ENCODE measurements at regions not wholly inside any gene's neighbourhood (a gene's known extent, or its start where the extent isn't known, plus 50 kb on each side); places are given as distances from the start of the nearest gene placed in this dataset.

DNA sequence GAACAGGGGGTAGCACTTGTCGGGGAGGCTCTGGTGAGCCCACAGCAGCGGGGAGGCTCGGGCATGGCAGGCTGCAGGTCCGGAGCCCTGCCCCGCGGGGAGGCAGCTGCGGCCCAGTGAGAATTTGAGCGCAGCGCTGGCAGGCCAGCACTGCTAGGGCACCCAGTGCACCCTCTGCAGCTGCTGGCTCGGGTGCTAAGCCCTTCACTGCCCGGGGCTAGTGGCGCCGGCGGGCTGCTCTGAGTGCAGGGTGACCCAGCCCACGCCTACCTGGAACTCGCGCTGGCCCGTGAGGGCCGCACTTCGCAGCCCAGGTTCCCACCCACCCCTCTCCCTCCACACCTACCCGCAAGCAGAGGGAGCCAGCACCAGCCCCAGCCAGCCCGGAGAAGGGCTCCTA is 151.0 kb downstream of the NXNL2 start:
- TF ChIP-seq, protein P1, sequence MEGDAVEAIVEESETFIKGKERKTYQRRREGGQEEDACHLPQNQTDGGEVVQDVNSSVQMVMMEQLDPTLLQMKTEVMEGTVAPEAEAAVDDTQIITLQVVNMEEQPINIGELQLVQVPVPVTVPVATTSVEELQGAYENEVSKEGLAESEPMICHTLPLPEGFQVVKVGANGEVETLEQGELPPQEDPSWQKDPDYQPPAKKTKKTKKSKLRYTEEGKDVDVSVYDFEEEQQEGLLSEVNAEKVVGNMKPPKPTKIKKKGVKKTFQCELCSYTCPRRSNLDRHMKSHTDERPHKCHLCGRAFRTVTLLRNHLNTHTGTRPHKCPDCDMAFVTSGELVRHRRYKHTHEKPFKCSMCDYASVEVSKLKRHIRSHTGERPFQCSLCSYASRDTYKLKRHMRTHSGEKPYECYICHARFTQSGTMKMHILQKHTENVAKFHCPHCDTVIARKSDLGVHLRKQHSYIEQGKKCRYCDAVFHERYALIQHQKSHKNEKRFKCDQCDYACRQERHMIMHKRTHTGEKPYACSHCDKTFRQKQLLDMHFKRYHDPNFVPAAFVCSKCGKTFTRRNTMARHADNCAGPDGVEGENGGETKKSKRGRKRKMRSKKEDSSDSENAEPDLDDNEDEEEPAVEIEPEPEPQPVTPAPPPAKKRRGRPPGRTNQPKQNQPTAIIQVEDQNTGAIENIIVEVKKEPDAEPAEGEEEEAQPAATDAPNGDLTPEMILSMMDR (IDR thresholded peaks at IDR 0.05) = no peak
- TF ChIP-seq ZFX (IDR thresholded peaks at IDR 0.05; ENCODE audit: borderline replicate concordance) = no peak

All from 22Rv1 (cell line).